CD14-positive monocyte (primary cell): ENCODE measurements at regions not wholly inside any gene's neighbourhood (a gene's known extent, or its start where the extent isn't known, plus 50 kb on each side); places are given as distances from the start of the nearest gene placed in this dataset.
"Not testable (repeated sequence)": the region's sequence is repeated elsewhere in the genome, so short reads cannot be mapped to it uniquely, and the experiment has no call there.

Source experiments
- DNase-seq, 3 donors: peaks; one replicate each; pipeline ENCODE4 v3.0.0-alpha.2; 2011 to 2022
- H2AFZ ChIP-seq: 2 replicates; pipeline ENCODE4 v1.6.0; 2012; ENCODE audit warnings: mild to moderate bottlenecking, low read depth, low read length, inconsistent platforms; ENCODE audit not compliant: insufficient read depth, poor library complexity, severe bottlenecking
- H3K27ac ChIP-seq, 2 donors: 1 replicate in 1 of 2; 2 replicates in 1 of 2; pipeline ENCODE4 v1.5.1; 2012 to 2013; ENCODE audit warnings: low read length in 2 of 2, control low read depth in 1 of 2, inconsistent platforms in 1 of 2, low read depth in 1 of 2, mild to moderate bottlenecking in 1 of 2
- H3K27me3 ChIP-seq, 2 donors: one replicate each; pipeline versions ENCODE4 v1.6.0 to v1.6.1; 2011 to 2013; ENCODE audit warnings: low read length in 2 of 2; ENCODE audit not compliant: control insufficient read depth in 2 of 2, insufficient read depth in 2 of 2
- H3K36me3 ChIP-seq, 2 donors: replicated peaks in 1 of 2; 1 replicate in 1 of 2; 2 replicates in 1 of 2; pipeline versions ENCODE4 v1.5.1 to v1.6.1; 2012 to 2013; ENCODE audit warnings: low read length in 2 of 2, control low read depth in 1 of 2, inconsistent platforms in 1 of 2, mild to moderate bottlenecking in 1 of 2; ENCODE audit not compliant: insufficient read depth in 2 of 2, control insufficient read depth in 1 of 2
- H3K4me1 ChIP-seq, 2 donors: 1 replicate in 1 of 2; 2 replicates in 1 of 2; pipeline versions ENCODE4 v1.5.1 to v1.6.1; 2012 to 2013; ENCODE audit warnings: low read length in 2 of 2, control low read depth in 1 of 2, inconsistent platforms in 1 of 2, mild to moderate bottlenecking in 1 of 2, moderate library complexity in 1 of 2; ENCODE audit not compliant: insufficient read depth in 2 of 2, control insufficient read depth in 1 of 2
- H3K4me2 ChIP-seq: replicated peaks from 2 replicates; pipeline ENCODE3; 2012; ENCODE audit warnings: low read length, moderate library complexity, mild to moderate bottlenecking; ENCODE audit not compliant: poor library complexity, severe bottlenecking; ENCODE audit errors: extremely low read depth
- H3K4me3 ChIP-seq, 3 experiments: fragments of 200-600 bp in 1 of 3; sonication (generic) in 1 of 3; replicated peaks in 1 of 3; 1 replicate in 2 of 3; 2 replicates in 1 of 3; pipeline ENCODE4 v1.5.1; 2011 to 2013; ENCODE audit warnings: low read length in 3 of 3, mild to moderate bottlenecking in 3 of 3, control low read depth in 2 of 3, low read depth in 2 of 3, inconsistent platforms in 1 of 3, moderate library complexity in 1 of 3
- H3K79me2 ChIP-seq: 2 replicates; pipeline ENCODE4 v1.6.0; 2012; ENCODE audit warnings: mild to moderate bottlenecking, control low read depth, inconsistent platforms, low read length, moderate library complexity; ENCODE audit not compliant: insufficient read depth
- H3K9ac ChIP-seq: 2 replicates; pipeline ENCODE4 v1.6.0; 2017; ENCODE audit warnings: low read length, mild to moderate bottlenecking; ENCODE audit not compliant: insufficient read depth, poor library complexity, severe bottlenecking
- H3K9me3 ChIP-seq, 2 donors: replicated peaks in 1 of 2; 1 replicate in 1 of 2; 2 replicates in 1 of 2; pipeline versions ENCODE4 v1.5.1 to v1.6.1; 2012 to 2013; ENCODE audit warnings: low read length in 2 of 2, control low read depth in 1 of 2; ENCODE audit not compliant: control insufficient read depth in 1 of 2, insufficient read depth in 1 of 2
- H4K20me1 ChIP-seq: 2 replicates; pipeline ENCODE4 v1.6.0; 2012; ENCODE audit warnings: mild to moderate bottlenecking, low read length, control low read depth, moderate library complexity; ENCODE audit not compliant: insufficient read depth
- H3K27ac Mint-ChIP-seq, 7 donors: one replicate each; pipeline ENCODE4 v1.8.0; 2020; ENCODE audit warnings: mild to moderate bottlenecking in 7 of 7, mixed read lengths in 7 of 7, moderate library complexity in 6 of 7, inconsistent platforms in 2 of 7
- H3K27me3 Mint-ChIP-seq, 3 donors: one replicate each; pipeline ENCODE4 v1.8.0; 2021 to 2022; ENCODE audit warnings: low read depth in 3 of 3, mild to moderate bottlenecking in 3 of 3, mixed read lengths in 3 of 3, moderate library complexity in 3 of 3, inconsistent platforms in 1 of 3
- H3K36me3 Mint-ChIP-seq, 2 donors: one replicate each; pipeline ENCODE4 v1.8.0; 2020; ENCODE audit warnings: mixed read lengths in 2 of 2, inconsistent platforms in 1 of 2, mild to moderate bottlenecking in 1 of 2
- H3K4me1 Mint-ChIP-seq: one replicate; pipeline ENCODE4 v1.8.0; 2020; ENCODE audit warnings: mild to moderate bottlenecking, mixed read lengths
- H3K4me3 Mint-ChIP-seq, 2 donors: one replicate each; pipeline ENCODE4 v1.8.0; 2020; ENCODE audit warnings: mild to moderate bottlenecking in 2 of 2, mixed read lengths in 2 of 2, moderate library complexity in 1 of 2
- H3K9me3 Mint-ChIP-seq, 7 donors: one replicate each; pipeline ENCODE4 v1.8.0; 2020 to 2022; ENCODE audit warnings: mixed read lengths in 7 of 7, mild to moderate bottlenecking in 6 of 7, moderate library complexity in 6 of 7, inconsistent platforms in 2 of 7
- WGBS: methylation state at CpG from one replicate; pipeline ENCODE4 v1.1.5; 2013; ENCODE audit warnings: missing lambda C conversion rate; ENCODE audit not compliant: insufficient coverage; 5-methylcytosine and 5-hydroxymethylcytosine counted together
- intact Hi-C, 2 donors: fragments of 100-400 bp; cut with micrococcal nuclease; formaldehyde crosslinking; loops; one replicate each; pipeline versions ENCODE4 v1.15.0 to v1.15.1; 2023
- TF ChIP-seq, protein P1 (sequence below): fragments of 200-600 bp; IDR thresholded peaks from one replicate; pipeline ENCODE4 v1.8.0; 2022; ENCODE audit warnings: antibody characterized with exemption, mild to moderate bottlenecking

DNA sequence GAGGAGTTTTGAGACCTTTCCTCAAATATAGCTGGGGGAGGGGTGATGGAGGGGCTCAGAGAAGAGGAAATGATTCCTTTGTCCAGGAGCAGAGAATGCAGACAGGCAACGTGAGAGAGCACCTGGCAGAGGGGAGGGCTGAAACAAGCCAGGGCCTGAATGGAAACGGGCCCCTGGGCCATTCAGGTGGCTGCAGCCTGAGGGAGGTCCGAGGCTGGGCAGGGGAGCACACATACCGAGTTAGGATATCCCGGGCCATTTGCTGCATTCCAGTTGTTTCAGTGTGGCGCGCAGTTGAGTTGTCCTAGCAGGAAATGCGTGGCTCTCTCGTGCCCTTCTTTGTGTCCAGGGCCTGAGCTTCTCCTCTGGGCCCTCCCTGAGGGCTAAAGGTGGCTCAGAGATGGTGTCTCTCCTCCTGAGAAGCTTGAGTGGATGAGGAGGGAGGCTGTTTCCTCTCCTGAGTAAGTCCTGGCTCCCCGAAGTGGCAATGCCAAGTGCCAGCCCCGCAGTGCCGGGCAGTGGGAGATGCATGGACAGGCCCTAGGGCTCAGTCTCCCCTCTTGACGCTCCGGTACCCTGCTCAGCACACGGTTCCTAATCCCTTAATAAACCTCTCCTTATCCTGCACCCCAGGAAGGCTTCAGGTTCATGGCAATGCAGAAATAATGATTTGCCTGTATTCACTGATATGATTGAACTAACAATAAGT is 85.5 kb upstream of the VRK1 start:
- TF ChIP-seq, protein P1, sequence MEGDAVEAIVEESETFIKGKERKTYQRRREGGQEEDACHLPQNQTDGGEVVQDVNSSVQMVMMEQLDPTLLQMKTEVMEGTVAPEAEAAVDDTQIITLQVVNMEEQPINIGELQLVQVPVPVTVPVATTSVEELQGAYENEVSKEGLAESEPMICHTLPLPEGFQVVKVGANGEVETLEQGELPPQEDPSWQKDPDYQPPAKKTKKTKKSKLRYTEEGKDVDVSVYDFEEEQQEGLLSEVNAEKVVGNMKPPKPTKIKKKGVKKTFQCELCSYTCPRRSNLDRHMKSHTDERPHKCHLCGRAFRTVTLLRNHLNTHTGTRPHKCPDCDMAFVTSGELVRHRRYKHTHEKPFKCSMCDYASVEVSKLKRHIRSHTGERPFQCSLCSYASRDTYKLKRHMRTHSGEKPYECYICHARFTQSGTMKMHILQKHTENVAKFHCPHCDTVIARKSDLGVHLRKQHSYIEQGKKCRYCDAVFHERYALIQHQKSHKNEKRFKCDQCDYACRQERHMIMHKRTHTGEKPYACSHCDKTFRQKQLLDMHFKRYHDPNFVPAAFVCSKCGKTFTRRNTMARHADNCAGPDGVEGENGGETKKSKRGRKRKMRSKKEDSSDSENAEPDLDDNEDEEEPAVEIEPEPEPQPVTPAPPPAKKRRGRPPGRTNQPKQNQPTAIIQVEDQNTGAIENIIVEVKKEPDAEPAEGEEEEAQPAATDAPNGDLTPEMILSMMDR = no peak
- Histone ChIP-seq H2AFZ (no peak overlapping the region), H3K4me1 (no peaks in the 10 kb centered on the region), H3K79me2 (no peaks in the 10 kb centered on the region), H3K36me3 (no peaks in the 10 kb centered on the region), H3K9me3 (no peaks in the 10 kb centered on the region), H3K9ac (no peak overlapping the region), H3K4me2 (no peak overlapping the region), H3K27ac (no peak overlapping the region), H4K20me1 (no peaks in the 10 kb centered on the region), H3K4me3 (no peak overlapping the region), H3K27me3 (no peaks in the 10 kb centered on the region)
- H3K27ac Mint-ChIP-seq = no peak overlapping the region
- 92% methylated on average over 12 of the region's 15 CpGs for WGBS
- intact Hi-C loops = no loop called here
- no peaks in the 10 kb centered on the region for H3K36me3 Mint-ChIP-seq
- no peaks in the 10 kb centered on the region for H3K4me1 Mint-ChIP-seq
- DNase-seq = no peak
- peaks cover 9 to 16% (median 10%) of the 10 kb centered on the region in 3 donors for H3K27me3 Mint-ChIP-seq
- no peaks in the 10 kb centered on the region for H3K9me3 Mint-ChIP-seq
- no peak overlapping the region for H3K4me3 Mint-ChIP-seq

DNA sequence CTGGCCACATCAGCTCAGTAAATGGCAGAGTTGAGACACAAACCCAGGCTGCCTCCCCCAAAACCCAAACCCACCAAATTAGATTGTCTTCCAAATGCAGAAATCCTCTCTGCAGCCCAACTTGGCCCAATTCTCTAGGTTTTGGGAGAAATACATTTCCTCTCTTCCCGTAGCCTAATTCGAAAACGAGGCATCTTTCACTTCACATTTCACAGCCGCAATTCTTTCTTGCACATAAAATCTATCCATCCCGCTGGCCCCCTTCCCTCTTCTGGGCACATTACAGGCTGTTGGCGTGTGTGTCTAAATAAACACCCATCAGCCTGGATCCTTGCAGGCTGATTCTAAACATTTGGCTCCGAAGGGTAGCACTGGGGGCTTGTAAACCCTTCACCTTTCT is 83.8 kb upstream of the VRK1 start:
- no peak overlapping the region for H2AFZ ChIP-seq
- 77% methylated on average over 5 of the region's 7 CpGs for WGBS
- intact Hi-C loops = no loop called here
- Mint-ChIP-seq H3K27me3 (peaks cover 10 to 17% (median 10%) of the 10 kb centered on the region in 3 donors), H3K36me3 (no peaks in the 10 kb centered on the region), H3K4me1 (no peaks in the 10 kb centered on the region), H3K4me3 (no peak overlapping the region), H3K27ac (peak overlapping the region in 1 of 7 donors; percentile 41), H3K9me3 (no peaks in the 10 kb centered on the region)
- no peaks in the 10 kb centered on the region for H3K4me1 ChIP-seq
- H3K27ac ChIP-seq = no peak overlapping the region
- H3K27me3 ChIP-seq = no peaks in the 10 kb centered on the region
- no peak overlapping the region for H3K4me3 ChIP-seq
- H4K20me1 ChIP-seq = no peaks in the 10 kb centered on the region
- H3K79me2 ChIP-seq = no peaks in the 10 kb centered on the region
- H3K9me3 ChIP-seq = no peaks in the 10 kb centered on the region
- no peaks in the 10 kb centered on the region for H3K36me3 ChIP-seq
- no peak overlapping the region for H3K9ac ChIP-seq
- TF ChIP-seq, protein P1 = no peak
- no peak overlapping the region for H3K4me2 ChIP-seq
- no peak for DNase-seq

- DNase-seq, H3K36me3 ChIP-seq, H3K27ac Mint-ChIP-seq, intact Hi-C loops, H3K36me3 Mint-ChIP-seq, H3K9me3 Mint-ChIP-seq, H3K79me2 ChIP-seq, H3K27me3 ChIP-seq, H2AFZ ChIP-seq, H3K9me3 ChIP-seq, H3K4me1 Mint-ChIP-seq, H4K20me1 ChIP-seq, H3K9ac ChIP-seq, H3K4me3 Mint-ChIP-seq, H3K4me2 ChIP-seq, H3K27ac ChIP-seq, H3K4me3 ChIP-seq, H3K4me1 ChIP-seq: not testable (repeated sequence)
- 94% methylated on average over 10 of the region's 10 CpGs for WGBS
- H3K27me3 Mint-ChIP-seq = peaks cover 10 to 19% (median 16%) of the 10 kb centered on the region in 3 donors
Observed at GRCh38 chr14:96714537-96714936, 82.6 kb upstream of the VRK1 start.
